B cell (primary cell): ENCODE measurements at regions not wholly inside any gene's neighbourhood (a gene's known extent, or its start where the extent isn't known, plus 50 kb on each side); places are given as distances from the start of the nearest gene placed in this dataset.

Experiments
- ATAC-seq: fragments of 200-7000 bp; cut with Tn5 transposase; one replicate; pipeline ENCODE4 v1.10.0; 2021; ENCODE audit warnings: low read depth, mild to moderate bottlenecking, moderate number of reproducible peaks, moderate library complexity
- CTCF ChIA-PET: fragments of 350-600 bp; sonication (Branson Sonifier 250); formaldehyde crosslinking; loops from one replicate; lab custom pipeline; 2021; ENCODE audit warnings: antibody characterized with exemption, inconsistent platforms; lab: Charles Lee
- POLR2A ChIA-PET: fragments of 350-600 bp; sonication (Branson Sonifier 250); formaldehyde crosslinking; loops from one replicate; lab custom pipeline; 2021; ENCODE audit warnings: antibody characterized with exemption; lab: Charles Lee
- DNase-seq: peaks from one replicate; pipeline ENCODE4 v3.0.0; 2013
- H2AFZ ChIP-seq: 2 replicates; pipeline ENCODE4 v1.6.1; 2012; ENCODE audit warnings: mild to moderate bottlenecking, low read depth, low read length; ENCODE audit not compliant: insufficient read depth, poor library complexity, severe bottlenecking
- H3K27ac ChIP-seq, 2 donors: 1 replicate in 1 of 2; 2 replicates in 1 of 2; pipeline ENCODE4 v1.5.1; 2012 to 2013; ENCODE audit warnings: low read length in 2 of 2, mild to moderate bottlenecking in 2 of 2, moderate library complexity in 1 of 2
- H3K27me3 ChIP-seq, 4 experiments: fragments of 200-600 bp in 1 of 4; sonication (generic) in 1 of 4; replicated peaks in 1 of 4; 1 replicate in 2 of 4; 2 replicates in 2 of 4; pipeline versions ENCODE4 v1.6.1 to v1.7.0; 2013 to 2016; ENCODE audit warnings: low read length in 3 of 4, mild to moderate bottlenecking in 2 of 4, mixed read lengths in 1 of 4, moderate library complexity in 1 of 4; ENCODE audit not compliant: insufficient read depth in 4 of 4, control insufficient read depth in 3 of 4; ENCODE audit errors: control extremely low read depth in 1 of 4
- H3K36me3 ChIP-seq, 2 experiments: replicated peaks in 1 of 2; 1 replicate in 1 of 2; 2 replicates in 1 of 2; pipeline versions ENCODE4 v1.6.1 to v1.7.1; 2013; ENCODE audit warnings: low read length in 1 of 2; ENCODE audit not compliant: insufficient read depth in 2 of 2, control insufficient read depth in 1 of 2; ENCODE audit errors: control extremely low read depth in 1 of 2, extremely low read depth in 1 of 2
- H3K4me1 ChIP-seq, 2 donors: fragments of 200-600 bp in 1 of 2; sonication (generic) in 1 of 2; 1 replicate in 1 of 2; 2 replicates in 1 of 2; pipeline versions ENCODE4 v1.5.1 to v1.6.1; 2013 to 2017; ENCODE audit warnings: low read length in 2 of 2; ENCODE audit not compliant: control insufficient read depth in 2 of 2, insufficient read depth in 2 of 2
- H3K4me2 ChIP-seq: replicated peaks from 2 replicates; pipeline ENCODE3; 2012; ENCODE audit warnings: mild to moderate bottlenecking, low read depth, low read length; ENCODE audit not compliant: poor library complexity, severe bottlenecking
- H3K4me3 ChIP-seq, 5 experiments: fragments of 200-600 bp in 1 of 5; sonication (generic) in 1 of 5; 1 replicate in 3 of 5; 2 replicates in 2 of 5; pipeline versions ENCODE4 v1.5.1 to v1.7.0; 2011 to 2016; ENCODE audit warnings: low read length in 4 of 5, mild to moderate bottlenecking in 4 of 5, low read depth in 2 of 5, control low read depth in 1 of 5, moderate library complexity in 1 of 5; ENCODE audit not compliant: insufficient read depth in 1 of 5; ENCODE audit errors: control extremely low read depth in 1 of 5, extremely low read depth in 1 of 5
- H3K79me2 ChIP-seq: fragments of 200-600 bp; sonication (generic); one replicate; pipeline ENCODE4 v1.6.0; 2016; ENCODE audit warnings: low read length; ENCODE audit not compliant: control insufficient read depth, insufficient read depth
- H3K9ac ChIP-seq: fragments of 200-600 bp; sonication (generic); 2 replicates; pipeline ENCODE4 v1.6.1; 2017; ENCODE audit warnings: mild to moderate bottlenecking, low read length, moderate library complexity
- H3K9me3 ChIP-seq, 3 donors: one replicate each; pipeline versions ENCODE4 v1.6.1 to v1.7.1; 2013; ENCODE audit warnings: low read length in 2 of 3; ENCODE audit not compliant: control insufficient read depth in 2 of 3, insufficient read depth in 1 of 3; ENCODE audit errors: control extremely low read depth in 1 of 3
- H4K20me1 ChIP-seq: 2 replicates; pipeline ENCODE4 v1.6.0; 2012; ENCODE audit warnings: mild to moderate bottlenecking, low read length; ENCODE audit not compliant: insufficient read depth, control insufficient read depth, poor library complexity, severe bottlenecking
- H3K27ac Mint-ChIP-seq: one replicate; pipeline ENCODE4 v1.8.0; 2021; ENCODE audit warnings: mixed read lengths
- H3K27me3 Mint-ChIP-seq: one replicate; pipeline ENCODE4 v1.8.0; 2021; ENCODE audit warnings: mixed read lengths
- H3K4me1 Mint-ChIP-seq: one replicate; pipeline ENCODE4 v1.8.0; 2021; ENCODE audit warnings: mixed read lengths
- H3K4me3 Mint-ChIP-seq: one replicate; pipeline ENCODE4 v1.8.0; 2021; ENCODE audit warnings: mixed read lengths
- H3K9me3 Mint-ChIP-seq: one replicate; pipeline ENCODE4 v1.8.0; 2022; ENCODE audit warnings: mixed read lengths; ENCODE audit not compliant: insufficient read depth
- EZH2 ChIP-seq: IDR thresholded peaks from 2 replicates; pipeline ENCODE4 v1.6.1; 2012; ENCODE audit warnings: borderline replicate concordance, low read depth, mild to moderate bottlenecking, moderate library complexity, low read length; ENCODE audit not compliant: insufficient read depth, poor library complexity, severe bottlenecking
- WGBS: methylation state at CpG from one replicate; pipeline ENCODE4 v1.1.5; 2013; ENCODE audit warnings: missing lambda C conversion rate; ENCODE audit not compliant: insufficient coverage; 5-methylcytosine and 5-hydroxymethylcytosine counted together
- intact Hi-C: fragments of 100-400 bp; cut with micrococcal nuclease; formaldehyde crosslinking; loops from one replicate; pipeline ENCODE4 v1.10.0; 2022
- TF ChIP-seq, protein P1 (sequence below): fragments of 200-600 bp; IDR thresholded peaks from one replicate; pipeline ENCODE4 v1.8.0; 2022; ENCODE audit warnings: antibody characterized with exemption, mild to moderate bottlenecking

DNA sequence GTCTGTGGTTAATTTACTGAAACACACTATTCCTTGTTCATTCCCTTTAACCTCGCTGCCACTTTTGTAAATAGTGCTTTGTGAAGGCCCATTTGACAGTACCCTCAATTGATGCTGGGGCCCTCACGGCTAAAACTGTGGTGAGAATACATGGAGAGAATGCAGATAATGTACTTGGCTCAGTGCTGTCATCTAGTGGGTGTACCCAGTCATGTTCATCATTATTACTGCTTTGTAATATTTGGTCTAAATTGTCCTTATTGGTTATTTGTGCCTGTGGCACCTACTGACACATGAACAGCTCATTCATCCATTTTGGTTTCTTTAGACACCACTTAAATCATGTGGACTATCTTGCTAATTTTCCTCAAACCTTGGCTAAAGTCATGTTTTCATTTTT is 543.6 kb downstream of the EDEM1 start:
- intact Hi-C loops: no loop called here
- H3K4me3 ChIP-seq: no peak overlapping the region
- WGBS: 80% methylated on average over 1 of the region's 2 CpGs
- no peaks in the 10 kb centered on the region for H3K36me3 ChIP-seq
- H3K27me3 Mint-ChIP-seq: no peaks in the 10 kb centered on the region
- no peaks in the 10 kb centered on the region for H3K4me1 Mint-ChIP-seq
- no peaks in the 10 kb centered on the region for H4K20me1 ChIP-seq
- no peaks in the 10 kb centered on the region for H3K9me3 Mint-ChIP-seq
- H2AFZ ChIP-seq: no peak overlapping the region
- POLR2A ChIA-PET: no interaction called here
- DNase-seq (no peak), ATAC-seq (no peak)
- no peaks in the 10 kb centered on the region for H3K4me1 ChIP-seq
- no peak overlapping the region for H3K4me2 ChIP-seq
- TF ChIP-seq EZH2: no peak
- TF ChIP-seq, protein P1, sequence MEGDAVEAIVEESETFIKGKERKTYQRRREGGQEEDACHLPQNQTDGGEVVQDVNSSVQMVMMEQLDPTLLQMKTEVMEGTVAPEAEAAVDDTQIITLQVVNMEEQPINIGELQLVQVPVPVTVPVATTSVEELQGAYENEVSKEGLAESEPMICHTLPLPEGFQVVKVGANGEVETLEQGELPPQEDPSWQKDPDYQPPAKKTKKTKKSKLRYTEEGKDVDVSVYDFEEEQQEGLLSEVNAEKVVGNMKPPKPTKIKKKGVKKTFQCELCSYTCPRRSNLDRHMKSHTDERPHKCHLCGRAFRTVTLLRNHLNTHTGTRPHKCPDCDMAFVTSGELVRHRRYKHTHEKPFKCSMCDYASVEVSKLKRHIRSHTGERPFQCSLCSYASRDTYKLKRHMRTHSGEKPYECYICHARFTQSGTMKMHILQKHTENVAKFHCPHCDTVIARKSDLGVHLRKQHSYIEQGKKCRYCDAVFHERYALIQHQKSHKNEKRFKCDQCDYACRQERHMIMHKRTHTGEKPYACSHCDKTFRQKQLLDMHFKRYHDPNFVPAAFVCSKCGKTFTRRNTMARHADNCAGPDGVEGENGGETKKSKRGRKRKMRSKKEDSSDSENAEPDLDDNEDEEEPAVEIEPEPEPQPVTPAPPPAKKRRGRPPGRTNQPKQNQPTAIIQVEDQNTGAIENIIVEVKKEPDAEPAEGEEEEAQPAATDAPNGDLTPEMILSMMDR: no peak
- no peaks in the 10 kb centered on the region for H3K27me3 ChIP-seq
- CTCF ChIA-PET: no interaction called here
- H3K27ac Mint-ChIP-seq: no peak overlapping the region
- no peak overlapping the region for H3K9ac ChIP-seq
- H3K4me3 Mint-ChIP-seq: no peak overlapping the region
- no peaks in the 10 kb centered on the region for H3K9me3 ChIP-seq
- no peak overlapping the region for H3K27ac ChIP-seq
- H3K79me2 ChIP-seq: no peaks in the 10 kb centered on the region

- CTCF ChIA-PET: no interaction called here
- Histone ChIP-seq H2AFZ (no peak overlapping the region), H3K9me3 (no peaks in the 10 kb centered on the region), H3K4me1 (no peaks in the 10 kb centered on the region), H3K9ac (no peak overlapping the region), H4K20me1 (no peaks in the 10 kb centered on the region), H3K4me2 (no peak overlapping the region), H3K4me3 (no peak overlapping the region), H3K27me3 (no peaks in the 10 kb centered on the region), H3K79me2 (no peaks in the 10 kb centered on the region), H3K36me3 (no peaks in the 10 kb centered on the region), H3K27ac (no peak overlapping the region)
- no peaks in the 10 kb centered on the region for H3K27me3 Mint-ChIP-seq
- no peaks in the 10 kb centered on the region for H3K9me3 Mint-ChIP-seq
- H3K4me1 Mint-ChIP-seq: no peaks in the 10 kb centered on the region
- POLR2A ChIA-PET: no interaction called here
- ATAC-seq: no peak
- no CpG with 5 or more reads among the region's 2 CpGs for WGBS
- H3K27ac Mint-ChIP-seq: no peak overlapping the region
- no peak for DNase-seq
- no peak overlapping the region for H3K4me3 Mint-ChIP-seq
- intact Hi-C loops: no loop called here
- TF ChIP-seq EZH2: no peak
- TF ChIP-seq, protein P1: no peak
Observed at GRCh38 chr3:5732081-5732480, 544.6 kb downstream of the EDEM1 start.
